Stimulated activated CD8-positive, alpha-beta memory T cell treated with anti-CD3 and anti-CD28 coated beads, Interleukin-7, amount 100 ng/mL, for 1 hour (primary cell): ENCODE measurements at regions not wholly inside any gene's neighbourhood (a gene's known extent, or its start where the extent isn't known, plus 50 kb on each side); places are given as distances from the start of the nearest gene placed in this dataset.
A peak's percentile ranks its signal among the peaks of the same experiment; 100 is the strongest.
"Not testable (repeated sequence)": the region's sequence is repeated elsewhere in the genome, so short reads cannot be mapped to it uniquely, and the experiment has no call there.

ENCODE experiments used
- DNase-seq, 2 donors: peaks; one replicate each; pipeline ENCODE4 v3.0.0-alpha.2; 2020; ENCODE audit warnings: low read depth in 2 of 2

GRCh38 chr2:234193977-234194563 lies 143.6 kb downstream of the SPP2 start:
- no peak for DNase-seq

DNA sequence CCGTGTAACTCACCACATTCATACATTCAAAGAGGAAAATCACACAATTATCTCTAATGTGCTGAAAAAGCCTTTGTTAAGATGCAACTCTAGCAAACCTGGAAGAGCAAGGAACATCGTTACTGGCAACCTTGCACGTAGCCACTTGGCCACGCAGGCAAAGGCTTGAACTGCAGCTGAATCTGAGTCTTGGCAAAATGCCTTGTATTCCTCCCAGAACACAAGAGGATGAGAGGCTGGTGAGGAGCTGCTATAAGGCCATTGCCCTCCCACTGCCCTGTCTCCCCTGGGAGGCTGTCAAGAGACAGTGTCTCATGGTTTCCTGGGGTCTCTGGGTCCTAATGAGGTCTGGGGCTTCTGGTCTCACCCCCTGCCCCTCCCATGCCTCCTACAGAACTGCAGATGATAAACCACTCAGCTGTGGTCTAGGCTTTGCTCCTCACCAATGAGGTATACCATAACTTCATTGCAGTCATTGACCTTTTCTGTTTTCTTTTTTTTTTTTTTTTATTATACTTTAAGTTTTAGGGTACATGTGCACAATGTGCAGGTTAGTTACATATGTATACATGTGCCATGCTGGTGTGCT lies 141.4 kb downstream of the SPP2 start:
- no peak for DNase-seq

GRCh38 chr2:234189786-234190300 lies 139.3 kb downstream of the SPP2 start:
- no peak for DNase-seq

GRCh38 chr2:234189230-234189629 lies 138.7 kb downstream of the SPP2 start:
- DNase-seq = no peak

DNA sequence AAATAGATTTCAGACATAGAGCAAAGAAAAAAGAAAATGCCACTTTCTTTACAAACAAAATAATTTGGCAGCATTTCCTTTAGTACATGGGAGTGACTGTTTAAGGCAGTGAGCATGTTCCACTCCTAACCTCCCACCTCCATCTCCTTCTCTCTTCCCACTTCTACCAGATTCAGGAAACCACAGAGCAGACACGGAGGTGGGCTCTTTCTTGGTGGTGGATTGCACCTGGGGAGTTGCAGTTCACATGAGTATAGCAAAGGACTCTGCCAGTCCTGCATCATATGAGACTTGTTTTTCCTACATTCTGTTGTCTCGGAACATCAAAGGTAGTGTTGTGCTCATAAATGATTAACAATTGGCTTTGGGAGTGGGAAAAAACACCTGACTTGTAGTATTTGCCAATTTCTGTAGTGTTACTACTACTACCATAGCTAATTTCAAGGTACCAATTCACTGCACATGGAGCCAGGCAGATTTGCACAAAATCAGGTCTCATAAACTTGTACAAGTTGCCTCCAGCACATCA lies 137.2 kb downstream of the SPP2 start:
- no peak for DNase-seq

- no peak for DNase-seq
Measured at GRCh38 chr2:234181121-234181520, 130.6 kb downstream of the SPP2 start.

GRCh38 chr2:234179031-234179363 lies 128.5 kb downstream of the SPP2 start:
- no peak for DNase-seq

DNA sequence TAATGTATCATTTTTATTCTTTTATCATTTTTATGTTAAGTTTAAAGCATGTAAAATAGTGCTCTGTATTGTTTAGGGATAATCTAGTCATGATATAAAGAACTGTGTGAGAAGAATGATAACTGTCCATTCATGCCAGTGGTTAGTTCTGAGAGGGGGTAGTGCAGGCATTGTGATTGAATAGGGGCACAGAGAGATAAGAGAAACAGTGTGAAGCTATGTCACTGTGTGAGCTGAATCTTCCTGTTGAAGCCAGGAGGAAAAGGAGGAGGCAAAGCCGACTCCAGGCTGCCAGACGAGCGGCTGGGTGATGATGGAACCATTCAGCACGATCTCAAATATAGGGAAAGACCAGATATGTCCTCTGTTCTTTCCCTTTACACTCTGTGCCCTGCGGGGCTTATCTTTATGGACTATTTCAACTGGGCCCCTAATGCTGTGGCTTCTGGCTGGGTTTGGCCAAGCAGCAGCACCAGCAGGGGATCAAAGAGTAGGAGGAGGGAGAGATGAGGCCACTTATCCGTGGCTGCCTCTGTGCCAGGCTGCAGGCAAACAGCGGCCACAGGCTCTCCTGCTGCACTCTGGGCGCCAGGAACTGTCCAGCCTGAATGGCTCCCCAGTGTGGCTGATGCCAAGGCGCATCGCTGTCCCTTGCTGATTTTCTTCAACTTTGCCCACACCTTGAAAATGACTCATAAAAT lies 128.0 kb downstream of the SPP2 start:
- no peak for DNase-seq

- DNase-seq = no peak
Measured at GRCh38 chr2:234175649-234176048, 125.1 kb downstream of the SPP2 start.

GRCh38 chr2:234174742-234175141 lies 124.2 kb downstream of the SPP2 start:
- DNase-seq = no peak

DNA sequence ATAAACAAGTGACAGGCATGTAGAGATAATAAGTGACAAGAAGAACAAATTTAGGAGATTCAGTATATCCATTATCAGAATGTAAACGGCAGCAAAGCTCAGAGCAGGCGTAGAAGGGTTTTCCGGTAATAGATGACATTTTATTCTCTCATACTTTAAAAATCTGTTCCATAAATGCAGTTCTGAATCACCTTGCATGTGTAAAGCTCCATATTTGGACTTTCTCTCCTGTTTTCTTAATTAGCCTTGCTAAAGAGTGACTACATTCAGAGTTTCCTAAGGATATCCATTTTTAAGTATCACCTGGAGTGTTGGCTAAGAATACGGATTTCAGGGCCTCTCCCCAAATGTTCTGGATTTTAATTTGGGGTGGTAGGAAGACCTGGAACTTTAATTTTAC lies 122.0 kb downstream of the SPP2 start:
- DNase-seq = no peak

- DNase-seq = no peak
Measured at GRCh38 chr2:234172066-234172465, 121.6 kb downstream of the SPP2 start.

- no peak for DNase-seq
Measured at GRCh38 chr2:234171666-234172065, 121.2 kb downstream of the SPP2 start.

- no peak for DNase-seq
Measured at GRCh38 chr2:234169674-234170073, 119.2 kb downstream of the SPP2 start.

DNA sequence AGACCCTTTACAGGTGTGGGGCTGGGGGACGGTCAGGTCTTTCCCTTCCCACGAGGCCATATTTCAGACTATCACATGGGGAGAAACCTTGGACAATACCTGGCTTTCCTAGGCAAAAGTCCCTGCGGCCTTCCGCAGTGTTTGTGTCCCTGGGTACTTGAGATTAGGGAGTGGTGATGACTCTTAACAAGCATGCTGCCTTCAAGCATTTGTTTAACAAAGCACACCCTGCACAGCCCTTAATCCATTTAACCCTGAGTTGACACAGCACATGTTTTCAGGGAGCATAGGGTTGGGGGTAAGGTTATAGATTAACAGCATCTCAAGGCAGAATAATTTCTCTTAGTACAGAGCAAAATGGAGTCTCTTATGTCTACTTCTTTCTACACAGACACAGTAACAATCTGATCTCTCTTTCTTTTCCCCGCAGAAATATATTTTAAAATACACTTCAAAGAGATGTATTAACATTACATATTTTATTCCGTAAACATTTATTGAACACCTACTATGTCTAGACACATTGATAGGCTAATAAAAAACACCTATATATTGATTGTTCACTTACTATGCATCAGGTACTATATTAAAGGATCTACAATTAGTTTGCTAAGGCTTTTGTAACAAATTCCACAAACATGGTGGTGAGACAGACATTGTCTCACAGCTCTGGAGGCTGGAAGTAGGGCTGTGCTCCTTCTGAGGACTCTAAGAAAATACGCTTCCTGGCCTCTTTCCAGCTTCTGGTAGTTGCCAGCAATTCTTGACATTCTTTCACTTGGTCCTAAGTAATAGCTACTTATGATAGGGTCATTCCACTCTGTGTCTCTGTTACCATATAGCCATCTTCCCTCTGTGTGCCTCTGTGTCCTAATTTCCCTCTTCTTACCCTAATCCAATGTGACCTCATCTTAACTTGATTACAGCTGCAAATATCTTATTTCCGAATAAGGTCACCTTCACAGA lies 118.4 kb downstream of the SPP2 start:
- DNase-seq = not testable (repeated sequence)

GRCh38 chr2:234166531-234166930 lies 116.0 kb downstream of the SPP2 start:
- no peak for DNase-seq

- no peak for DNase-seq
Measured at GRCh38 chr2:234165421-234165820, 114.9 kb downstream of the SPP2 start.

DNA sequence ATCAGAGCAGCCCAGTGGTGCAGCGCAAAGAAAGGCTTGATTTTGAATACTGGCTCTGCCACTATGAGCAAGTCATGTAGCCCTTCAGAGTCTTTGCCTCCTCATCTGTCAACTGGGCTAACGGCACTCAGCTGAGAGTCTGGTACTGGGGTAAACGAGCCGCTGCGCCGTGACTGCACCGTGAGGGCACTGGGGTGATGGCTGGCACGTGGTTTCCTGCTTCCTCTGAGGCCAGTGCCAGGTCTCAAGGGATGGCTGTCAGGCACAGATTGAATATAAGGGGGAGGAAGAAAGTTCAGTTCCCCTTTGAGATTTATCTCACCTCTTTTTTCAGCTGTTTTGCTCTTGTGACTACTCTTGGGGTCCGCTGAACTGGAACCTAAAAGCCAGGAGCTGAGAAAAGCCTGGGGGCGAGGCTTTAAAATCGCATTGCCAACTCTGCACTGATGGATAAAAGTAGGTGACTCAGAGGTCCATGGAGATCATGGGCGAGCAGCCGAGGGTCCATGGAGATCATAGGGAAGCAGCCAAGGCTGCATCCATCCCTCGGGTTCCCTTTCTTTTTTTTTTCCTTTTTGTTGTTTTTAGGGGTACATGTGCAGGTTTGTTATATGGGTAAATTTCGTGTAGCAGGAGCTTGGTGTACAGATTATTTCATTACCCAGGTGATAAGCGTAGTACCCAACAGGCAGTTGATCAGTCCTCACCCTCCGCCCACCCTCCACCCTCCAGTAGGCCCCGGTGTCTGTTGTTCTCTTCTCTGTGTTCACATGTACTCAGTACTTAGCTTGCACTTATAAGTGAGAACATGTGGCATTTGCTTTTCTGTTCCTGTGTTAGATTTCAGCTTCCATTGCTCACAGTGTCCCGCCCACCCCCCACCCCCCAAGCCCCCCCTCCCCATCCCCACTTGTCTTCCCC lies 114.3 kb downstream of the SPP2 start:
- peak; percentile 14 to 18 for DNase-seq

- no peak for DNase-seq
Measured at GRCh38 chr2:234163510-234164045, 113.1 kb downstream of the SPP2 start.

- no peak for DNase-seq
Measured at GRCh38 chr2:234162861-234163260, 112.4 kb downstream of the SPP2 start.
